HCT116 (cell line): ENCODE measurements at regions not wholly inside any gene's neighbourhood (a gene's known extent, or its start where the extent isn't known, plus 50 kb on each side); places are given as distances from the start of the nearest gene placed in this dataset.

Experiments used
- ATAC-seq: fragments of 200-7000 bp; cut with Tn5 transposase; 2 replicates; pipeline ENCODE4 v1.9.1; 2020; ENCODE audit warnings: mild to moderate bottlenecking, moderate library complexity
- BruUV-seq: library from RNA; stranded (reverse); fragments of 400-500 nt; replicated peaks from 2 replicates; lab custom pipeline; 2021; lab: Mats Ljungman, UMichigan
- CTCF ChIA-PET: fragments of 300-600 bp; sonication (Branson Sonifier 250); formaldehyde crosslinking; loops from one replicate; lab custom pipeline; 2021; ENCODE audit warnings: antibody characterized with exemption; lab: Charles Lee
- POLR2A ChIA-PET: fragments of 300-600, 350-600 bp; sonication (Branson Sonifier 250); formaldehyde crosslinking; loops from one replicate; lab custom pipeline; 2021; ENCODE audit warnings: antibody characterized with exemption; lab: Charles Lee
- RAD21 ChIA-PET, 2 experiments: fragments of 300-600 bp; sonication (Branson Sonifier 250); formaldehyde crosslinking; loops; one replicate each; lab custom pipeline; 2023; ENCODE audit warnings: low total read pairs in 2 of 2; ENCODE audit not compliant: uncharacterized antibody in 2 of 2, unreplicated experiment in 2 of 2, low non-redundant PET in 1 of 2; lab: Charles Lee
- DNase-seq: peaks from one replicate; pipeline ENCODE4 v3.0.0-alpha.2; 2010; ENCODE audit warnings: low read depth, low spot score
- H2AFZ ChIP-seq: fragments of 200-600 bp; shearing (Covaris generic), sonication (generic); 2 replicates; pipeline ENCODE4 v1.6.1; 2017; ENCODE audit warnings: low read depth, mixed run types, mixed read lengths, antibody characterized with exemption, low read length; ENCODE audit not compliant: poor library complexity, severe bottlenecking
- H3K27ac ChIP-seq: 2 replicates; pipeline ENCODE4 v1.5.1; 2012; ENCODE audit warnings: low read depth, low read length
- H3K27me3 ChIP-seq: fragments of 200-600 bp; sonication (generic); 2 replicates; pipeline ENCODE4 v1.6.1; 2016; ENCODE audit warnings: mixed run types, low read length, mixed read lengths; ENCODE audit not compliant: insufficient read depth
- H3K36me3 ChIP-seq, 2 experiments: fragments of 200-500 bp in 1 of 2; fragments of 200-600 bp in 1 of 2; sonication (Bioruptor generic) in 1 of 2; sonication (generic) in 1 of 2; 2 replicates each; pipeline versions ENCODE4 v1.5.1 to v1.6.1; 2014 to 2016; ENCODE audit warnings: low read length in 2 of 2, inconsistent platforms in 1 of 2, mixed read lengths in 1 of 2, mixed run types in 1 of 2; ENCODE audit not compliant: insufficient read depth in 2 of 2, control insufficient read depth in 1 of 2
- H3K4me1 ChIP-seq, 2 experiments: fragments of 200-600 bp in 1 of 2; sonication (generic) in 1 of 2; 2 replicates each; pipeline versions ENCODE4 v1.5.1 to v1.6.1; 2012 to 2017; ENCODE audit warnings: low read length in 2 of 2, inconsistent platforms in 1 of 2, mild to moderate bottlenecking in 1 of 2, mixed read lengths in 1 of 2, mixed run types in 1 of 2, moderate library complexity in 1 of 2; ENCODE audit not compliant: insufficient read depth in 2 of 2, control insufficient read depth in 1 of 2
- H3K4me2 ChIP-seq: fragments of 200-600 bp; sonication (generic); 2 replicates; pipeline ENCODE4 v1.6.1; 2017; ENCODE audit warnings: mixed run types, low read length, mixed read lengths
- H3K4me3 ChIP-seq, 2 experiments: fragments of 200-600 bp in 1 of 2; sonication (generic) in 1 of 2; replicated peaks in 1 of 2; 2 replicates each; pipeline ENCODE4 v1.5.1; 2011 to 2016; ENCODE audit warnings: low read length in 2 of 2, control low read depth in 1 of 2, low read depth in 1 of 2, mild to moderate bottlenecking in 1 of 2, mixed read lengths in 1 of 2, mixed run types in 1 of 2
- H3K79me2 ChIP-seq: fragments of 200-600 bp; sonication (generic); 2 replicates; pipeline ENCODE4 v1.6.1; 2017; ENCODE audit warnings: mild to moderate bottlenecking, mixed run types, low read length, moderate library complexity, mixed read lengths; ENCODE audit not compliant: insufficient read depth
- H3K9ac ChIP-seq: fragments of 200-600 bp; sonication (generic); 2 replicates; pipeline ENCODE4 v1.6.1; 2016; ENCODE audit warnings: low read length, mixed read lengths
- H3K9me2 ChIP-seq: fragments of 200-600 bp; sonication (generic), shearing (Covaris generic); 2 replicates; pipeline ENCODE4 v1.6.1; 2017; ENCODE audit warnings: mixed run types, mild to moderate bottlenecking, moderate library complexity; ENCODE audit not compliant: insufficient read depth
- H3K9me3 ChIP-seq, 2 experiments: fragments of 200-500 bp in 1 of 2; fragments of 200-600 bp in 1 of 2; sonication (Bioruptor generic) in 1 of 2; sonication (generic) in 1 of 2; 2 replicates each; pipeline ENCODE4 v1.6.1; 2014 to 2017; ENCODE audit warnings: low read length in 2 of 2, mixed read lengths in 2 of 2, inconsistent platforms in 1 of 2, low read depth in 1 of 2, mild to moderate bottlenecking in 1 of 2, mixed run types in 1 of 2, moderate library complexity in 1 of 2; ENCODE audit not compliant: control insufficient read depth in 1 of 2, insufficient read depth in 1 of 2
- H4K20me1 ChIP-seq: fragments of 200-600 bp; sonication (generic), shearing (Covaris generic); 2 replicates; pipeline ENCODE4 v1.6.1; 2017; ENCODE audit warnings: mixed run types, mild to moderate bottlenecking, moderate library complexity; ENCODE audit not compliant: insufficient read depth
- ATF3 ChIP-seq: IDR thresholded peaks from 2 replicates; pipeline ENCODE4 v1.6.1; 2012
- CBX3 ChIP-seq: IDR thresholded peaks from 2 replicates; pipeline ENCODE4 v1.6.1; 2012; ENCODE audit warnings: low read depth
- CEBPB ChIP-seq: IDR thresholded peaks from 2 replicates; pipeline ENCODE4 v1.6.1; 2012; ENCODE audit warnings: low read depth
- CTCF ChIP-seq, 3 experiments: fragments of 200-600 bp in 1 of 3; sonication (generic) in 1 of 3; IDR thresholded peaks in 2 of 3; conservative IDR thresholded peaks in 1 of 3; 2 replicates each; pipeline ENCODE4 v1.5.1; 2012 to 2017; ENCODE audit warnings: low read depth in 2 of 3, low read length in 2 of 3, antibody characterized with exemption in 1 of 3, borderline replicate concordance in 1 of 3, control low read depth in 1 of 3, mild to moderate bottlenecking in 1 of 3, mixed read lengths in 1 of 3, mixed run types in 1 of 3, moderate library complexity in 1 of 3; ENCODE audit not compliant: insufficient read depth in 1 of 3
- EGR1 ChIP-seq: IDR thresholded peaks from 2 replicates; pipeline ENCODE4 v1.6.1; 2012; ENCODE audit warnings: low read depth
- FOSL1 ChIP-seq: IDR thresholded peaks from 2 replicates; pipeline ENCODE4 v1.6.1; 2012; ENCODE audit warnings: low read depth
- JUND ChIP-seq: IDR thresholded peaks from 2 replicates; pipeline ENCODE4 v1.6.1; 2012
- POLR2A ChIP-seq: IDR thresholded peaks from 2 replicates; pipeline ENCODE4 v1.7.0; 2011; ENCODE audit warnings: borderline replicate concordance; ENCODE audit not compliant: insufficient read depth, insufficient read length; ENCODE audit errors: extremely low read depth
- POLR2AphosphoS5 ChIP-seq: IDR thresholded peaks from 2 replicates; pipeline ENCODE4 v1.6.1; 2011; ENCODE audit warnings: mild to moderate bottlenecking, low read depth, low read length, moderate library complexity
- TCF7L2 ChIP-seq: IDR thresholded peaks from 2 replicates; pipeline ENCODE4 v1.7.0; 2011; ENCODE audit warnings: borderline replicate concordance, inconsistent platforms; ENCODE audit not compliant: insufficient read depth, insufficient read length; ENCODE audit errors: extremely low read depth
- YY1 ChIP-seq: IDR thresholded peaks from 2 replicates; pipeline ENCODE4 v1.6.1; 2011; ENCODE audit warnings: low read length, low read depth, moderate library complexity, mild to moderate bottlenecking; ENCODE audit not compliant: insufficient replicate concordance; ENCODE audit errors: extremely low read depth
- ZFX ChIP-seq: fragments of 450-650 bp; IDR thresholded peaks from 2 replicates; pipeline ENCODE4 v1.6.1; 2017
- ZNF274 ChIP-seq: fragments of 200-500 bp; sonication (Bioruptor generic); IDR thresholded peaks from 2 replicates; pipeline ENCODE4 v1.6.1; 2014; ENCODE audit warnings: mild to moderate bottlenecking, low read depth, low read length, inconsistent platforms
- intact Hi-C: fragments of 100-400 bp; cut with micrococcal nuclease; formaldehyde crosslinking; loops from 2 replicates; pipeline ENCODE4 v1.10.0; 2022

- Histone ChIP-seq H3K9me2 (no peaks in the 10 kb centered on the region), H3K4me3 (no peak overlapping the region), H2AFZ (peak overlapping the region; percentile 13), H3K36me3 (no peaks in the 10 kb centered on the region), H3K4me2 (no peak overlapping the region), H3K27me3 (no peaks in the 10 kb centered on the region), H3K4me1 (no peaks in the 10 kb centered on the region), H3K27ac (no peak overlapping the region), H3K9me3 (no peaks in the 10 kb centered on the region), H3K9ac (no peak overlapping the region), H3K79me2 (no peaks in the 10 kb centered on the region), H4K20me1 (no peaks in the 10 kb centered on the region)
- DNase-seq = no peak
- intact Hi-C loops = no loop called here
- ATAC-seq = no peak
- no TSS peak for BruUV-seq
- CTCF ChIA-PET = no interaction called here
- RAD21 ChIA-PET = no interaction called here
- no peak for TF ChIP-seq ZNF274
- TF ChIP-seq CTCF (IDR thresholded peaks at IDR 0.05 in 2 of 3, conservative IDR thresholded peaks at IDR 0.05 in 1 of 3; ENCODE audit: borderline replicate concordance in 1 of 3, insufficient read depth in 1 of 3, low read depth in 2 of 3, low read length in 2 of 3) = no peak
- no peak for TF ChIP-seq TCF7L2
- no peak for TF ChIP-seq CEBPB
- TF ChIP-seq CBX3 = no peak
- no peak for TF ChIP-seq POLR2AphosphoS5
- TF ChIP-seq ATF3 = no peak
- TF ChIP-seq YY1 = no peak
- TF ChIP-seq JUND = no peak
- no peak for TF ChIP-seq POLR2A
- TF ChIP-seq FOSL1 = no peak
- no peak for TF ChIP-seq ZFX
- no peak for TF ChIP-seq EGR1
- POLR2A ChIA-PET = no interaction called here
Measured at GRCh38 chr5:102068870-102069269, 227.2 kb downstream of the SLCO4C1 start.
